ENCODE measurements at regions not wholly inside any gene's neighbourhood (a gene's known extent, or its start where the extent isn't known, plus 50 kb on each side); places are given as distances from the start of the nearest gene placed in this dataset.

GRCh38 chr12:92369056-92369455 is 223.4 kb upstream of the BTG1 start:
- TF ChIP-seq CTCF (IDR thresholded peaks at IDR 0.05 in 2 of 3, conservative IDR thresholded peaks at IDR 0.05 in 1 of 3; ENCODE audit: borderline replicate concordance in 1 of 3, insufficient read depth in 1 of 3, low read depth in 2 of 3, low read length in 2 of 3): no peak
- no peak for TF ChIP-seq ATF3 (IDR thresholded peaks at IDR 0.05)
- TF ChIP-seq EZH2 (IDR thresholded peaks at IDR 0.05): no peak
- TF ChIP-seq POLR2A (IDR thresholded peaks at IDR 0.05; ENCODE audit: borderline replicate concordance, extremely low read depth, insufficient read depth, insufficient read length): no peak
- TF ChIP-seq JUND (IDR thresholded peaks at IDR 0.05): no peak
- TF ChIP-seq MAX (IDR thresholded peaks at IDR 0.05): no peak

All from HCT116 (cell line).